ENCODE measurements at regions not wholly inside any gene's neighbourhood (a gene's known extent, or its start where the extent isn't known, plus 50 kb on each side); places are given as distances from the start of the nearest gene placed in this dataset.
"Not testable (repeated sequence)": the region's sequence is repeated elsewhere in the genome, so short reads cannot be mapped to it uniquely, and the experiment has no call there.

DNA sequence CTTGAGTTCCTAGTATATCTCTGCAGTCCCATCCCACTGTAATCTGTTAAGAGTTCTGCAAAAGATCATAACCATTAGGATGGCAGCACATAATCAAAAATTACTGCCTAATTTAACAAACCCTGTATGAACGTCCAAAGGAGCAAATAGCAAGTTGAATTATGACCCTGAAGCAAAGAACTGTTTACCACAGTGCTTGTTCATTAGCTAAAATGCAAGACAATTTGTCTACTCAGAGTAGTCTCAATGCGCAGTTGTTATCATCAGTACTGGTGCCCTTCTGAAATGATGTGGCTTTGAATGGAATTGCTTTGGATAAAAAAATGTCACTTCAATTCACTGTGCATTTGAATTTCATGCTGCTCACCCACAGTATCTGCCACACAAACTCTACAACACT lies 817.0 kb downstream of the SORCS1 start:
- H3K27me3 ChIP-seq: no peaks in the 10 kb centered on the region

DNA sequence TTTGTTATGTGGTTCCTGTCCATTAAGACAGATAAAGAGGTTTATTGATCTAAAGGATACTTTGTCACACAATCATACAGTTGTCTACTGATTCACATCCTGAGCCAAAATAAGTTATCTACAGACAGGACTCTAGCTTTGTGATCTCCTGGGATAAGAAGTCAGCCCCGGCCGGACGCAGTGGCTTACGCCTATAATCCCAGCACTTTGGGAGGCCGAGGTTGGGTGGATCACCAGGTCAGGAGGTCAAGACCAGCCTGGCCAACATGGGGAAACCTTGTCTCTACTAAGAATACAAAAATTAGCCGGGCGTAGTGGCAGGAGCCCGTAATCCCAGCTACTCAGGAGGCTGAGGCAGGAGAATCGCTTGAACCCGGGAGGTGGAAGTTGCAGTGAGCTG lies 821.0 kb downstream of the SORCS1 start:
- not testable (repeated sequence) for H3K9me3 ChIP-seq; DNase-seq (ENCODE audit: low spot score); H3K27me3 ChIP-seq; H3K27ac ChIP-seq; H3K36me3 ChIP-seq; H3K4me3 ChIP-seq; H3K4me1 ChIP-seq

More for the DNA sequence above, 817.0 kb downstream of the SORCS1 start:
- DNase-seq (ENCODE audit: low spot score): no peak
- H3K27ac ChIP-seq: no peak overlapping the region
- no peak overlapping the region for H3K4me3 ChIP-seq
- H3K9me3 ChIP-seq: no peaks in the 10 kb centered on the region
- TF ChIP-seq, protein P1, sequence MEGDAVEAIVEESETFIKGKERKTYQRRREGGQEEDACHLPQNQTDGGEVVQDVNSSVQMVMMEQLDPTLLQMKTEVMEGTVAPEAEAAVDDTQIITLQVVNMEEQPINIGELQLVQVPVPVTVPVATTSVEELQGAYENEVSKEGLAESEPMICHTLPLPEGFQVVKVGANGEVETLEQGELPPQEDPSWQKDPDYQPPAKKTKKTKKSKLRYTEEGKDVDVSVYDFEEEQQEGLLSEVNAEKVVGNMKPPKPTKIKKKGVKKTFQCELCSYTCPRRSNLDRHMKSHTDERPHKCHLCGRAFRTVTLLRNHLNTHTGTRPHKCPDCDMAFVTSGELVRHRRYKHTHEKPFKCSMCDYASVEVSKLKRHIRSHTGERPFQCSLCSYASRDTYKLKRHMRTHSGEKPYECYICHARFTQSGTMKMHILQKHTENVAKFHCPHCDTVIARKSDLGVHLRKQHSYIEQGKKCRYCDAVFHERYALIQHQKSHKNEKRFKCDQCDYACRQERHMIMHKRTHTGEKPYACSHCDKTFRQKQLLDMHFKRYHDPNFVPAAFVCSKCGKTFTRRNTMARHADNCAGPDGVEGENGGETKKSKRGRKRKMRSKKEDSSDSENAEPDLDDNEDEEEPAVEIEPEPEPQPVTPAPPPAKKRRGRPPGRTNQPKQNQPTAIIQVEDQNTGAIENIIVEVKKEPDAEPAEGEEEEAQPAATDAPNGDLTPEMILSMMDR (IDR thresholded peaks at IDR 0.05): no peak
- H3K36me3 ChIP-seq: no peaks in the 10 kb centered on the region
- H3K4me1 ChIP-seq: no peaks in the 10 kb centered on the region

- TF ChIP-seq, protein P1 (IDR thresholded peaks at IDR 0.05): no peak
- DNase-seq (ENCODE audit: low spot score): no peak
- no peak overlapping the region for H3K4me3 ChIP-seq
- no peaks in the 10 kb centered on the region for H3K4me1 ChIP-seq
- no peaks in the 10 kb centered on the region for H3K27me3 ChIP-seq
- H3K9me3 ChIP-seq: no peaks in the 10 kb centered on the region
- H3K36me3 ChIP-seq: no peaks in the 10 kb centered on the region
- H3K27ac ChIP-seq: no peak overlapping the region
These were observed 823.1 kb downstream of the SORCS1 start for GRCh38 chr10:106341356-106341755.

DNA sequence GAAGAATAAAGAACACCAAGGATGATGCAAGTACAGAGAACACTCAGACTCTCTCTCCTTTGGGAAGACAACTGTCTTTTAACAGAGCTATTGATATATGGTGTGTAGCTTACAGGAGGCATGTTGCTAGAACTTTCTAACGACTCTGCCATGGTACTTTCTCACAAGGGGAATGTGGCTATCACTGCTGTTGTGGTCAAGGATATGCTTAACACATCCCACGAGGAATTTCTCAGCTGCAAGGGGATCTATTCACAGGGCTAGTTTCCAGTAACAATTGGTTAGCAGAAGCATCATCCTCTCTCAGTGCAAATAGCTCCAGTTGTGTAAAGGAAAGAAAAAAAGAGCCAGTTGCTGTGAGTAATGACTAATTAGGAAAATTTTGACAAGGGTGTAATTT lies 826.0 kb downstream of the SORCS1 start:
- H3K36me3 ChIP-seq: no peaks in the 10 kb centered on the region
- DNase-seq (ENCODE audit: low spot score): no peak
- no peak overlapping the region for H3K27ac ChIP-seq
- H3K4me3 ChIP-seq: no peak overlapping the region
- no peaks in the 10 kb centered on the region for H3K4me1 ChIP-seq
- H3K27me3 ChIP-seq: no peaks in the 10 kb centered on the region
- no peaks in the 10 kb centered on the region for H3K9me3 ChIP-seq
- TF ChIP-seq, protein P1 (IDR thresholded peaks at IDR 0.05): no peak

DNA sequence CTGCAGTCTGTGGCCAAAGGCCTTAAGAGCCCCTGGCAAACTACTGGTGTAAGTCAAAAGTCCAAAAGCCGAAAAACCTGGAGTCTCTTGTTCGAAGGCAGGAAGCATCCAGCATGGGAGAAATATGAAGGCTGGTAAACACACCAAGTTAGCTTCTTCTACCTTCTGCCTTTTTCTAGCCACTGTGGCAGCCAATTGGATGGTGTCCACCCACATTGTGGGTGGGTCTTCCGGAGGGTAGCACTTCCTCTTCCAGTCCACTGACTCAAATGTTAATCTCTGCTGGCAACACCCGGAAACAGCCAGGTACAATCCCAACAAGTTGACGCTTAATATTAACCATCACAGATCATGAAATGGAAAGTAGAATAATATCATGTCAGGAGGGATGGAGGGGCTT lies 827.6 kb downstream of the SORCS1 start:
- H3K36me3 ChIP-seq: no peaks in the 10 kb centered on the region
- H3K4me3 ChIP-seq: no peak overlapping the region
- no peaks in the 10 kb centered on the region for H3K4me1 ChIP-seq
- no peaks in the 10 kb centered on the region for H3K9me3 ChIP-seq
- no peak overlapping the region for H3K27ac ChIP-seq
- TF ChIP-seq, protein P1 (IDR thresholded peaks at IDR 0.05): no peak
- no peak for DNase-seq (ENCODE audit: low spot score)
- H3K27me3 ChIP-seq: no peaks in the 10 kb centered on the region

GRCh38 chr10:106327747-106328146 lies 836.8 kb downstream of the SORCS1 start:
- TF ChIP-seq, protein P1 (IDR thresholded peaks at IDR 0.05): no peak
- no peak for DNase-seq (ENCODE audit: low spot score)
- no peaks in the 10 kb centered on the region for H3K36me3 ChIP-seq
- no peaks in the 10 kb centered on the region for H3K27me3 ChIP-seq
- H3K9me3 ChIP-seq: peaks cover 0 to 27% of the 10 kb centered on the region in 2 donors
- no peaks in the 10 kb centered on the region for H3K4me1 ChIP-seq
- H3K4me3 ChIP-seq: no peak overlapping the region
- H3K27ac ChIP-seq: no peak overlapping the region

Measured in right atrium auricular region (tissue), 2 donors.